SK-N-SH treated with all-trans-retinoic acid at 6 μM for 48 hours (cell line): ENCODE measurements at regions not wholly inside any gene's neighbourhood (a gene's known extent, or its start where the extent isn't known, plus 50 kb on each side); places are given as distances from the start of the nearest gene placed in this dataset.
A peak's percentile ranks its signal among the peaks of the same experiment; 100 is the strongest.

Source experiments
- ATAC-seq: fragments of 200-7000 bp; cut with Tn5 transposase; 3 replicates; pipeline ENCODE4 v1.9.1; 2020; ENCODE audit warnings: mild to moderate bottlenecking, moderate library complexity
- ARNTL ChIP-seq: fragments of 450-650 bp; formaldehyde crosslinking; IDR thresholded peaks from 2 replicates; pipeline ENCODE4 v1.5.0; 2020; ENCODE audit warnings: low read depth, mild to moderate bottlenecking, moderate library complexity, borderline replicate concordance
- BACH2 ChIP-seq: fragments of 250-450 bp; sonication (Bioruptor Pico); IDR thresholded peaks from 2 replicates; pipeline ENCODE4 v1.9.0; 2021; ENCODE audit warnings: mild to moderate bottlenecking, borderline replicate concordance
- CSDC2 ChIP-seq: fragments of 250-450 bp; sonication (Bioruptor Pico); IDR thresholded peaks from 2 replicates; pipeline ENCODE4 v1.5.0; 2020; ENCODE audit warnings: mild to moderate bottlenecking, moderate library complexity
- ESRRG ChIP-seq: fragments of 250-450 bp; sonication (Bioruptor Pico); IDR thresholded peaks from 2 replicates; pipeline ENCODE4 v1.6.1; 2021; ENCODE audit warnings: mild to moderate bottlenecking
- GLIS3 ChIP-seq: fragments of 250-450 bp; sonication (Bioruptor Pico); IDR thresholded peaks from 2 replicates; pipeline ENCODE4 v1.5.0; 2020; ENCODE audit warnings: mild to moderate bottlenecking, moderate library complexity
- ISL1 ChIP-seq: fragments of 250-450 bp; sonication (Bioruptor Pico); IDR thresholded peaks from 2 replicates; pipeline ENCODE4 v2.1.2; 2022; ENCODE audit warnings: mild to moderate bottlenecking, moderate library complexity
- OSR1 ChIP-seq: fragments of 250-450 bp; sonication (Bioruptor Pico); IDR thresholded peaks from 2 replicates; pipeline ENCODE4 v1.8.0; 2022; ENCODE audit warnings: moderate library complexity, mild to moderate bottlenecking, inconsistent platforms
- PPARA ChIP-seq: fragments of 250-450 bp; sonication (Bioruptor Pico); IDR thresholded peaks from 2 replicates; pipeline ENCODE4 v1.5.0; 2020; ENCODE audit warnings: mild to moderate bottlenecking, borderline replicate concordance
- RARB ChIP-seq: fragments of 250-450 bp; sonication (Bioruptor Pico); IDR thresholded peaks from 2 replicates; pipeline ENCODE4 v1.8.0; 2021; ENCODE audit warnings: mild to moderate bottlenecking, moderate library complexity
- SNAI2 ChIP-seq: fragments of 250-450 bp; sonication (Bioruptor Pico); IDR thresholded peaks from 2 replicates; pipeline ENCODE4 v1.5.0; 2020; ENCODE audit warnings: mild to moderate bottlenecking, moderate library complexity
- TCF4 ChIP-seq: fragments of 250-450 bp; sonication (Bioruptor Pico); IDR thresholded peaks from 2 replicates; pipeline ENCODE4 v1.8.0; 2021; ENCODE audit warnings: mild to moderate bottlenecking, moderate library complexity, borderline replicate concordance
- TOX ChIP-seq: fragments of 250-450 bp; sonication (Bioruptor Pico); IDR thresholded peaks from 2 replicates; pipeline ENCODE4 v1.8.0; 2021; ENCODE audit warnings: mild to moderate bottlenecking, moderate library complexity, borderline replicate concordance
- ZC3H10 ChIP-seq: fragments of 250-450 bp; sonication (Bioruptor Pico); IDR thresholded peaks from 2 replicates; pipeline ENCODE4 v1.5.1; 2021; ENCODE audit warnings: mild to moderate bottlenecking, moderate library complexity
- ZFP3 ChIP-seq: fragments of 250-450 bp; sonication (Bioruptor Pico); IDR thresholded peaks from 2 replicates; pipeline ENCODE4 v1.5.0; 2020; ENCODE audit warnings: mild to moderate bottlenecking, moderate library complexity
- ZFP30 ChIP-seq: fragments of 450-650 bp; formaldehyde crosslinking; IDR thresholded peaks from 2 replicates; pipeline ENCODE4 v1.5.0; 2022; ENCODE audit warnings: mild to moderate bottlenecking, moderate library complexity
- ZNF565 ChIP-seq: fragments of 450-650 bp; formaldehyde crosslinking; conservative IDR thresholded peaks from 2 replicates; pipeline ENCODE4 v1.5.0; 2020; ENCODE audit warnings: low read depth, mild to moderate bottlenecking, moderate library complexity
- ZNF70 ChIP-seq: fragments of 450-650 bp; formaldehyde crosslinking; IDR thresholded peaks from 2 replicates; pipeline ENCODE4 v1.5.0; 2020; ENCODE audit warnings: mild to moderate bottlenecking, moderate library complexity
- TF ChIP-seq, protein P1 (sequence below): fragments of 250-450 bp; sonication (Bioruptor Pico); IDR thresholded peaks from 2 replicates; pipeline ENCODE4 v1.5.1; 2021; ENCODE audit warnings: mild to moderate bottlenecking, moderate library complexity
- TF ChIP-seq, protein P2 (sequence below): fragments of 250-450 bp; sonication (Bioruptor Pico); IDR thresholded peaks from 2 replicates; pipeline ENCODE4 v1.5.0; 2020; ENCODE audit warnings: mild to moderate bottlenecking, moderate library complexity
- TF ChIP-seq, protein P3 (sequence below): fragments of 250-450 bp; sonication (Bioruptor Pico); IDR thresholded peaks from 2 replicates; pipeline ENCODE4 v1.5.1; 2020; ENCODE audit warnings: low read depth, mild to moderate bottlenecking, moderate library complexity

DNA sequence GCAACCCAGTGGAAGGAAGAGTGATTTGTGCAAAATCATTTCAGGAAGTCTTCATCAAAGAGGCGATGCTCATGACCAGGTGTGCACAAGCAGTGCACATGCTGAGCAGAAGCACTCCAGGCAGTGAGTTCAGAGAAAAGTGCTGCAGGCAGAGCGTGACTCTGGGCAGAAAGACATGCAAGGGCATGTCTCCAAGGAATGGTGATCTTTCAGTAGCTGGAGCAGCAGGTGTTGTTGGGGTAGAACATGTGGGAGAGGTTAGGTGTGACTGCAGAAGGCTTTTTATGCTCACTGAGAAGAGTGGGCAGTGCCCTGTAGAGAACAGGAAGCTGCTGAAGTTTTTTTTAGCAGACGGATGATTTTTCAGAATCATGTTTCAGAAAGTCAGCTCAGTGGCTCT is 545.4 kb upstream of the TLE4 start:
- peak; percentile 32 for ATAC-seq
- 0 out of 2 replicates have a peak, but pooled peaks have one; percentile 10 for TF ChIP-seq OSR1
- TF ChIP-seq, protein P1, sequence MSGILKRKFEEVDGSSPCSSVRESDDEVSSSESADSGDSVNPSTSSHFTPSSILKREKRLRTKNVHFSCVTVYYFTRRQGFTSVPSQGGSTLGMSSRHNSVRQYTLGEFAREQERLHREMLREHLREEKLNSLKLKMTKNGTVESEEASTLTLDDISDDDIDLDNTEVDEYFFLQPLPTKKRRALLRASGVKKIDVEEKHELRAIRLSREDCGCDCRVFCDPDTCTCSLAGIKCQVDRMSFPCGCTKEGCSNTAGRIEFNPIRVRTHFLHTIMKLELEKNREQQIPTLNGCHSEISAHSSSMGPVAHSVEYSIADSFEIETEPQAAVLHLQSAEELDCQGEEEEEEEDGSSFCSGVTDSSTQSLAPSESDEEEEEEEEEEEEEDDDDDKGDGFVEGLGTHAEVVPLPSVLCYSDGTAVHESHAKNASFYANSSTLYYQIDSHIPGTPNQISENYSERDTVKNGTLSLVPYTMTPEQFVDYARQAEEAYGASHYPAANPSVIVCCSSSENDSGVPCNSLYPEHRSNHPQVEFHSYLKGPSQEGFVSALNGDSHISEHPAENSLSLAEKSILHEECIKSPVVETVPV (CRISPR knock-in tag): no peak

DNA sequence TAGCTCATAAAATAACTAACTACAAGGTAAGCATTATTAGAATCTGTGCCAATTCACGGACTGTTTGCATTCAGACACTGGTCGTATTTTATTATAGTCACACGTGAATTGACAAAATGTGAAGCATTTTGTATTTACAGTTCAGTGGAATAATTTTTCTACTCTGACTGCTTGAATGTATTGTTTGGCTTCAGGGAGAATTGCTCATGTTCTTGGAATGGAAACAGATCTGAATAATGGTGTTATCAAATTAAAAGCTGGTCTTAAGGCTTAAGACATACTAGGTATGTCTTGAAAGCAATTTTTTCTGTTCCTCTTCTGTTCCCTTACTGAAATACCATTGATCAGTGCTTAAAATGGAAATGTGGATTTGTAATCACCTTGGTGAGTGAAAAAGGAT is 543.7 kb upstream of the TLE4 start:
- ATAC-seq: peak; percentile 60
- TF ChIP-seq TOX (CRISPR knock-in tag): no peak
- TF ChIP-seq PPARA (CRISPR knock-in tag): no peak
- no peak for TF ChIP-seq ZFP3 (CRISPR knock-in tag)
- TF ChIP-seq, protein P2, sequence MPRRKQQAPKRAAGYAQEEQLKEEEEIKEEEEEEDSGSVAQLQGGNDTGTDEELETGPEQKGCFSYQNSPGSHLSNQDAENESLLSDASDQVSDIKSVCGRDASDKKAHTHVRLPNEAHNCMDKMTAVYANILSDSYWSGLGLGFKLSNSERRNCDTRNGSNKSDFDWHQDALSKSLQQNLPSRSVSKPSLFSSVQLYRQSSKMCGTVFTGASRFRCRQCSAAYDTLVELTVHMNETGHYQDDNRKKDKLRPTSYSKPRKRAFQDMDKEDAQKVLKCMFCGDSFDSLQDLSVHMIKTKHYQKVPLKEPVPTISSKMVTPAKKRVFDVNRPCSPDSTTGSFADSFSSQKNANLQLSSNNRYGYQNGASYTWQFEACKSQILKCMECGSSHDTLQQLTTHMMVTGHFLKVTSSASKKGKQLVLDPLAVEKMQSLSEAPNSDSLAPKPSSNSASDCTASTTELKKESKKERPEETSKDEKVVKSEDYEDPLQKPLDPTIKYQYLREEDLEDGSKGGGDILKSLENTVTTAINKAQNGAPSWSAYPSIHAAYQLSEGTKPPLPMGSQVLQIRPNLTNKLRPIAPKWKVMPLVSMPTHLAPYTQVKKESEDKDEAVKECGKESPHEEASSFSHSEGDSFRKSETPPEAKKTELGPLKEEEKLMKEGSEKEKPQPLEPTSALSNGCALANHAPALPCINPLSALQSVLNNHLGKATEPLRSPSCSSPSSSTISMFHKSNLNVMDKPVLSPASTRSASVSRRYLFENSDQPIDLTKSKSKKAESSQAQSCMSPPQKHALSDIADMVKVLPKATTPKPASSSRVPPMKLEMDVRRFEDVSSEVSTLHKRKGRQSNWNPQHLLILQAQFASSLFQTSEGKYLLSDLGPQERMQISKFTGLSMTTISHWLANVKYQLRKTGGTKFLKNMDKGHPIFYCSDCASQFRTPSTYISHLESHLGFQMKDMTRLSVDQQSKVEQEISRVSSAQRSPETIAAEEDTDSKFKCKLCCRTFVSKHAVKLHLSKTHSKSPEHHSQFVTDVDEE (CRISPR knock-in tag): no peak
- TF ChIP-seq ZNF70 (CRISPR knock-in tag): no peak
- TF ChIP-seq GLIS3: no peak
- TF ChIP-seq ZC3H10 (CRISPR knock-in tag): no peak
- TF ChIP-seq, protein P1 (CRISPR knock-in tag): no peak
- TF ChIP-seq ZFP30 (CRISPR knock-in tag): no peak
- no peak for TF ChIP-seq CSDC2
- TF ChIP-seq BACH2 (CRISPR knock-in tag): no peak
- no peak for TF ChIP-seq ISL1 (CRISPR knock-in tag)
- TF ChIP-seq ARNTL (CRISPR knock-in tag): no peak
- TF ChIP-seq OSR1: no peak
- no peak for TF ChIP-seq ESRRG
- TF ChIP-seq, protein P3, sequence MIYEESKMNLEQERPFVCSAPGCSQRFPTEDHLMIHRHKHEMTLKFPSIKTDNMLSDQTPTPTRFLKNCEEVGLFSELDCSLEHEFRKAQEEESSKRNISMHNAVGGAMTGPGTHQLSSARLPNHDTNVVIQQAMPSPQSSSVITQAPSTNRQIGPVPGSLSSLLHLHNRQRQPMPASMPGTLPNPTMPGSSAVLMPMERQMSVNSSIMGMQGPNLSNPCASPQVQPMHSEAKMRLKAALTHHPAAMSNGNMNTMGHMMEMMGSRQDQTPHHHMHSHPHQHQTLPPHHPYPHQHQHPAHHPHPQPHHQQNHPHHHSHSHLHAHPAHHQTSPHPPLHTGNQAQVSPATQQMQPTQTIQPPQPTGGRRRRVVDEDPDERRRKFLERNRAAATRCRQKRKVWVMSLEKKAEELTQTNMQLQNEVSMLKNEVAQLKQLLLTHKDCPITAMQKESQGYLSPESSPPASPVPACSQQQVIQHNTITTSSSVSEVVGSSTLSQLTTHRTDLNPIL (CRISPR knock-in tag): no peak
- TF ChIP-seq SNAI2 (CRISPR knock-in tag): no peak
- TF ChIP-seq RARB (CRISPR knock-in tag): no peak
- no peak for TF ChIP-seq ZNF565
- TF ChIP-seq, all 23 proteins: peak for 0

DNA sequence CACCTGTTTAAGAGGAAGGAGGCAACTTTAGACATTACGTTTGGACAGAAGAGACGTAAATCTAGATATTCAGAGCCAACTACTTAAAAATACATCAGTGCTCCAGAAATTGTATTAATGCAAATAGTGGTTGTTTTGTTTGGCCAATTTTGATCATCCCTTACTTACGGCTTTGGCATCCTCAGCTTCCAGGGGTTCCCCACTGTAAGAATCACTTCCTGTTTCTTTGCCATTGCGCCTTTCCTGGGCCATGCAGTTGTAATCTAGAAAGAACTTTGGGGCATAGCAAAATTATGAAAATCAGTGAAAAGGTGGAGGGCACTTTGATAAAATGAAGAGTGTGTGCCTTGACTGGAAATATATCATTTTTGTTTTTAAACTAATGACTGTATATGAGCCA is 537.2 kb upstream of the TLE4 start:
- TF ChIP-seq ZFP3 (CRISPR knock-in tag) (no peak), GLIS3 (no peak), ZC3H10 (CRISPR knock-in tag) (no peak), PPARA (CRISPR knock-in tag) (no peak)
- TF ChIP-seq, protein P1 (CRISPR knock-in tag): no peak
- TF ChIP-seq, protein P3 (CRISPR knock-in tag): no peak

DNA sequence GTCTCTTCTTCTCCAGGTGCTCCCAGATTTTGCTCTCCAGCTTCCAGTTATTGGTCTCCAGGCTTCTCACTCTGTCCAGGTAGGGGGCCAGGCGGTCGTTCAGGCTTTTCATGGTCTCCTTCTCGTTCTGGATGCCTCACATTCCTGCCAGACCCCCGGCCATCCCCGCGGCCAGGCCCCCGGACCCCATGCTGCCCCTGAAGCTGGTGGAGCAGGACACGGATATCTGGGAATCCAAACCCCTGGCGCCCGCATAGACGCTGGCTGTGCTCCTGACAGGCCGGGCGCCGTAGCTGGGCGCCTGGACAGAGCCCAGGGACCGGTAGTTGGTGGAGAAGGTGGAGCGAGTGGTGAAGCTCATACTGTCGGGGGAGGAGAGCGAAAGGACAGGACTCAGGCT is 534.4 kb upstream of the TLE4 start:
- ATAC-seq: no peak
- TF ChIP-seq ZFP30 (CRISPR knock-in tag): no peak
- no peak for TF ChIP-seq TOX (CRISPR knock-in tag)
- no peak for TF ChIP-seq ARNTL (CRISPR knock-in tag)
- no peak for TF ChIP-seq TCF4 (CRISPR knock-in tag)
- no peak for TF ChIP-seq SNAI2 (CRISPR knock-in tag)
- TF ChIP-seq ZC3H10 (CRISPR knock-in tag): no peak
- no peak for TF ChIP-seq ZNF70 (CRISPR knock-in tag)
- TF ChIP-seq OSR1: no peak
- TF ChIP-seq, protein P1 (CRISPR knock-in tag): no peak
- TF ChIP-seq, protein P2 (CRISPR knock-in tag): no peak

More for the DNA sequence above, 537.2 kb upstream of the TLE4 start:
- no peak for ATAC-seq
